ENCODE measurements at regions not wholly inside any gene's neighbourhood (a gene's known extent, or its start where the extent isn't known, plus 50 kb on each side); places are given as distances from the start of the nearest gene placed in this dataset.

DNA sequence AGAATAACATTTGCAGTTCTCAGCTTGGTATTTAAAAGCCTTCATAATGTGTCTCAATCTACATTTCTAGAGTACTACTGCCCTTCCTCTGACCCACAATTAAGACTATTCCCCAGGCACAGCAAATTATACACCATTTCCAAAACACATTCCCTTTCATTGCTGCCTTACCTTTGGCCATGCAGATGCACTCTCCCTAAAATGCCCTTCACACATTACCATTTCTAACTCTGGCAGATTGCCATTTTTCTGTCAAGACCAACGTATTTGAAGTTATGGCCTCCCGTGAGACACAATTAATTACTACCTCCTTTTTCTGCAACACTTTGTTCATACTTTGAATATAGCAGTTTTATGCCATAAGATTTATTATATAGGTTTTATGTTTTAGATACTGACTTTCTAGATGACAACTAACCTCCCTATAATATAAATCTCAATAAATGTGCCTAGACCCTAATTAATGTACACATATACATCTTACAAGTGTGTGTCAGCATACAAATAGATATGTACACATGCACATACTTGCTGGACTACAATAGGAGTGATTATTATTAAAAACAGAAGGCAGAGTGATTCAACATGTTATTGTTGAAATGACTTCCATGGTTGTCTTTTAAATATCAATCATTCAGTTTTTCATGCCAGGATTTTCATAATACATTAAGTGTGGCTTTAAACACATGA lies 2902.5 kb downstream of the PCDH9 start (continued):
- no peak for TF ChIP-seq ZNF207 (IDR thresholded peaks at IDR 0.05; ENCODE audit: borderline replicate concordance)
- TF ChIP-seq NR2F1 (conservative IDR thresholded peaks at IDR 0.05): no peak

- Histone ChIP-seq H3K4me2 (ENCODE audit: control insufficient read depth, insufficient read depth) (no peak overlapping the region), H3K4me3 (no peak overlapping the region), H3K36me3 (ENCODE audit: control insufficient read depth in 2 of 2, insufficient read depth in 2 of 2, low read length in 1 of 2) (no peaks in the 10 kb centered on the region), H3K9me3 (replicated peaks; ENCODE audit: control insufficient read depth, insufficient read depth, low read length) (no peaks in the 10 kb centered on the region), H3K79me2 (ENCODE audit: control insufficient read depth, insufficient read depth, low read length) (no peaks in the 10 kb centered on the region), H3K27me3 (replicated peaks in 1 of 2; ENCODE audit: control insufficient read depth in 2 of 2, insufficient read depth in 2 of 2, low read length in 1 of 2) (no peaks in the 10 kb centered on the region), H3K4me1 (ENCODE audit: control insufficient read depth, insufficient read depth, low read length) (no peaks in the 10 kb centered on the region), H2AFZ (ENCODE audit: control insufficient read depth, low read depth, low read length) (no peak overlapping the region), H3K9ac (ENCODE audit: control insufficient read depth, insufficient read depth, low read length) (no peak overlapping the region), H4K20me1 (ENCODE audit: control insufficient read depth, insufficient read depth) (no peaks in the 10 kb centered on the region), H3K27ac (ENCODE audit: control insufficient read depth, insufficient read depth) (no peak overlapping the region)
- ChIA-PET RAD21 (ENCODE audit: unreplicated experiment) (no interaction called here), POLR2A (no interaction called here), SMC1A (ENCODE audit: uncharacterized antibody, unreplicated experiment) (no interaction called here), CTCF (no interaction called here)
- no TSS peak for BruUV-seq (replicated peaks)
- in situ Hi-C loops (cut with MboI): no loop called here
- intact Hi-C loops (cut with micrococcal nuclease; ENCODE audit: unreplicated experiment): no loop called here
- DNase-seq (ENCODE audit: low read depth, low spot score) (no peak), FAIRE-seq (no peak), ATAC-seq (no peak)
- 88% methylated on average over 2 of the region's 2 CpGs for WGBS (ENCODE audit: insufficient coverage, insufficient replicate concordance, low lambda C conversion rate, missing lambda C conversion rate)
- no peak for TF ChIP-seq CHD1 (IDR thresholded peaks at IDR 0.05; ENCODE audit: low read depth, low read length)
- no peak for TF ChIP-seq SUPT20H (IDR thresholded peaks at IDR 0.05; ENCODE audit: borderline replicate concordance, control insufficient read depth, low read depth, low read length)
- no peak for TF ChIP-seq SMAD5 (IDR thresholded peaks at IDR 0.05; ENCODE audit: low read depth)
- no peak for TF ChIP-seq ESRRA (IDR thresholded peaks at IDR 0.05; ENCODE audit: low read length)
- TF ChIP-seq POU2F2 (IDR thresholded peaks at IDR 0.05; ENCODE audit: borderline replicate concordance, low read depth, low read length): no peak
- TF ChIP-seq ZBTB11 (CRISPR knock-in tag; IDR thresholded peaks at IDR 0.05): no peak
- TF ChIP-seq FOXK2 (IDR thresholded peaks at IDR 0.05): no peak
- TF ChIP-seq RAD51 (IDR thresholded peaks at IDR 0.05): no peak
- TF ChIP-seq LARP7 (IDR thresholded peaks at IDR 0.05): no peak
- no peak for TF ChIP-seq CUX1 (IDR thresholded peaks at IDR 0.05; ENCODE audit: insufficient replicate concordance, low read depth, low read length)
- TF ChIP-seq BMI1 (IDR thresholded peaks at IDR 0.05; ENCODE audit: borderline replicate concordance): no peak
- TF ChIP-seq CBX5 (IDR thresholded peaks at IDR 0.05; ENCODE audit: low read depth): no peak
- no peak for TF ChIP-seq PAX8 (IDR thresholded peaks at IDR 0.05)
- TF ChIP-seq CBX3 (IDR thresholded peaks at IDR 0.05; ENCODE audit: borderline replicate concordance, low read depth): no peak
Observed at GRCh38 chr13:64314331-64314730, 2898.7 kb upstream of the PCDH20 start.
